HepG2 (cell line): ENCODE measurements at regions not wholly inside any gene's neighbourhood (a gene's known extent, or its start where the extent isn't known, plus 50 kb on each side); places are given as distances from the start of the nearest gene placed in this dataset.

Source experiments
- AHR ChIP-seq: IDR thresholded peaks from 2 replicates; pipeline ENCODE4 v1.6.1; 2018; ENCODE audit warnings: missing genetic modification reagents, missing compliant biosample characterization
- CHD2 ChIP-seq: IDR thresholded peaks from 2 replicates; pipeline ENCODE4 v1.6.1; 2011; ENCODE audit warnings: low read depth, low read length, improper control_type of control experiment
- EP300 ChIP-seq, 3 experiments: sonication (generic) in 1 of 3; formaldehyde crosslinking in 1 of 3; IDR thresholded peaks; 2 replicates each; pipeline versions ENCODE4 v1.5.1 to v1.6.1; 2011 to 2020; ENCODE audit warnings: low read depth in 2 of 3, low read length in 2 of 3, borderline replicate concordance in 1 of 3, improper control_type of control experiment in 1 of 3, mild to moderate bottlenecking in 1 of 3, missing genetic modification reagents in 1 of 3, moderate library complexity in 1 of 3
- RXRA ChIP-seq: sonication (generic); formaldehyde crosslinking; IDR thresholded peaks from 2 replicates; pipeline ENCODE4 v1.5.1; 2020; ENCODE audit warnings: missing genetic modification reagents
- TBL1XR1 ChIP-seq: fragments of 150-350 bp; IDR thresholded peaks from 2 replicates; pipeline ENCODE4 v1.6.1; 2014; ENCODE audit warnings: borderline replicate concordance, low read length; ENCODE audit not compliant: partially characterized antibody
- ZC3H13 ChIP-seq: sonication (generic); formaldehyde crosslinking; IDR thresholded peaks from 2 replicates; pipeline ENCODE4 v1.8.1; 2023; ENCODE audit warnings: mild to moderate bottlenecking, missing genetic modification reagents, moderate library complexity
- ZHX1 ChIP-seq: sonication (generic); formaldehyde crosslinking; IDR thresholded peaks from 2 replicates; pipeline ENCODE4 v1.8.1; 2022; ENCODE audit warnings: low read depth, mild to moderate bottlenecking, missing genetic modification reagents
- ZNF12 ChIP-seq: sonication (generic); formaldehyde crosslinking; IDR thresholded peaks from 2 replicates; pipeline ENCODE4 v1.5.0; 2020; ENCODE audit warnings: missing genetic modification reagents
- ZNF207 ChIP-seq: fragments of 450-650 bp; IDR thresholded peaks from 2 replicates; pipeline ENCODE4 v1.6.1; 2016; ENCODE audit warnings: antibody characterized with exemption, borderline replicate concordance
- ZNF260 ChIP-seq: sonication (generic); formaldehyde crosslinking; IDR thresholded peaks from 2 replicates; pipeline ENCODE4 v1.4.0; 2020; ENCODE audit warnings: missing genetic modification reagents, low read depth, mild to moderate bottlenecking, borderline replicate concordance
- ZNF274 ChIP-seq: sonication (generic); formaldehyde crosslinking; IDR thresholded peaks from 2 replicates; pipeline ENCODE4 v1.5.1; 2020; ENCODE audit warnings: mild to moderate bottlenecking, missing genetic modification reagents
- ZNF343 ChIP-seq: sonication (generic); formaldehyde crosslinking; IDR thresholded peaks from 2 replicates; pipeline ENCODE4 v1.4.0; 2020; ENCODE audit warnings: mild to moderate bottlenecking, missing genetic modification reagents
- ZNF354B ChIP-seq: sonication (generic); formaldehyde crosslinking; IDR thresholded peaks from 2 replicates; pipeline ENCODE4 v1.8.0; 2022; ENCODE audit warnings: mild to moderate bottlenecking, missing genetic modification reagents
- TF ChIP-seq, protein P1 (sequence below): sonication (generic); formaldehyde crosslinking; IDR thresholded peaks from 2 replicates; pipeline ENCODE4 v1.8.1; 2023; ENCODE audit warnings: mild to moderate bottlenecking, inconsistent platforms, moderate library complexity, missing genetic modification reagents, borderline replicate concordance

- TF ChIP-seq ZNF354B (CRISPR knock-in tag): no peak
- TF ChIP-seq EP300 (IDR thresholded peaks at IDR 0.05; ENCODE audit: low read depth in 2 of 2, low read length in 2 of 2): no peak
- TF ChIP-seq EP300 (CRISPR knock-in tag; IDR thresholded peaks at IDR 0.05; ENCODE audit: borderline replicate concordance): no peak
- TF ChIP-seq ZNF12 (CRISPR knock-in tag): no peak
- TF ChIP-seq ZNF207: no peak
- no peak for TF ChIP-seq ZNF260 (CRISPR knock-in tag)
- TF ChIP-seq ZHX1 (CRISPR knock-in tag): no peak
- TF ChIP-seq ZNF343 (CRISPR knock-in tag): no peak
- TF ChIP-seq ZC3H13: no peak
- TF ChIP-seq TBL1XR1: no peak
- no peak for TF ChIP-seq ZNF274 (CRISPR knock-in tag)
- TF ChIP-seq CHD2: no peak
- TF ChIP-seq, protein P1, sequence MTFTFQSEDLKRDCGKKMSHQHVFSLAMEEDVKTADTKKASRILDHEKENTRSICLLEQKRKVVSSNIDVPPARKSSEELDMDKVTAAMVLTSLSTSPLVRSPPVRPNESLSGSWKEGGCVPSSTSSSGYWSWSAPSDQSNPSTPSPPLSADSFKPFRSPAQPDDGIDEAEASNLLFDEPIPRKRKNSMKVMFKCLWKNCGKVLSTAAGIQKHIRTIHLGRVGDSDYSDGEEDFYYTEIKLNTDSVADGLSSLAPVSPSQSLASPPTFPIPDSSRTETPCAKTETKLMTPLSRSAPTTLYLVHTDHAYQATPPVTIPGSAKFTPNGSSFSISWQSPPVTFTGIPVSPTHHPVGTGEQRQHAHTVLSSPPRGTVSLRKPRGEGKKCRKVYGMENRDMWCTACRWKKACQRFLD (CRISPR knock-in tag): no peak
- TF ChIP-seq AHR (CRISPR knock-in tag): no peak
- TF ChIP-seq RXRA (CRISPR knock-in tag): no peak
Measured at GRCh38 chr16:86669937-86670749, 91.8 kb downstream of the FOXL1 start.
